GM18505 (cell line): ENCODE measurements at regions not wholly inside any gene's neighbourhood (a gene's known extent, or its start where the extent isn't known, plus 50 kb on each side); places are given as distances from the start of the nearest gene placed in this dataset.

ENCODE experiments used
- ATAC-seq: cut with Tn5 transposase; IDR thresholded peaks from one replicate; pipeline ENCODE4 v1.9.1; 2021; ENCODE audit not compliant: unreplicated experiment
- POLR2A ChIP-seq: IDR thresholded peaks from 4 replicates; pipeline ENCODE4 v1.6.1; 2011; ENCODE audit warnings: borderline replicate concordance; ENCODE audit not compliant: insufficient read depth, insufficient read length; ENCODE audit errors: extremely low read depth

- no peak for TF ChIP-seq POLR2A
- ATAC-seq: no peak
Observed at GRCh38 chr10:89086801-89087521, 96.4 kb downstream of the FAS start.

- ATAC-seq: no peak
- TF ChIP-seq POLR2A: no peak
Observed at GRCh38 chr10:89085153-89085552, 94.6 kb downstream of the FAS start.

- no peak for ATAC-seq
- TF ChIP-seq POLR2A: no peak
Observed at GRCh38 chr10:89082086-89082485, 91.5 kb downstream of the FAS start.

GRCh38 chr10:89080660-89081059 is 90.1 kb downstream of the FAS start:
- no peak for TF ChIP-seq POLR2A
- no peak for ATAC-seq

- no peak for ATAC-seq
Observed at GRCh38 chr10:89079961-89080360, 89.4 kb downstream of the FAS start.

GRCh38 chr10:89078724-89079672 is 88.4 kb downstream of the FAS start:
- no peak for ATAC-seq

More at GRCh38 chr10:89079961-89080360, 89.4 kb downstream of the FAS start:
- no peak for TF ChIP-seq POLR2A

GRCh38 chr10:89076120-89076519 is 85.5 kb downstream of the FAS start:
- TF ChIP-seq POLR2A: no peak

More at GRCh38 chr10:89078724-89079672, 88.4 kb downstream of the FAS start:
- TF ChIP-seq POLR2A: no peak

GRCh38 chr10:89075631-89076030 is 85.0 kb downstream of the FAS start:
- no peak for ATAC-seq
- TF ChIP-seq POLR2A: no peak

More at GRCh38 chr10:89076120-89076519, 85.5 kb downstream of the FAS start:
- ATAC-seq: no peak

- ATAC-seq: no peak
- no peak for TF ChIP-seq POLR2A
Observed at GRCh38 chr10:89074120-89074519, 83.5 kb downstream of the FAS start.

GRCh38 chr10:89073719-89074118 is 83.1 kb downstream of the FAS start:
- no peak for ATAC-seq
- TF ChIP-seq POLR2A: no peak

GRCh38 chr10:89069589-89069988 is 79.0 kb downstream of the FAS start:
- no peak for ATAC-seq
- TF ChIP-seq POLR2A: no peak
